Lung (tissue), 11 donors: ENCODE measurements at regions not wholly inside any gene's neighbourhood (a gene's known extent, or its start where the extent isn't known, plus 50 kb on each side); places are given as distances from the start of the nearest gene placed in this dataset.

Experiments
- ATAC-seq: fragments of 200-7000 bp; cut with Tn5 transposase; one replicate; pipeline ENCODE4 v1.9.1; 2020; ENCODE audit warnings: moderate number of reproducible peaks; ENCODE audit not compliant: insufficient read depth, low FRiP score
- DNase-seq, 3 donors: peaks; one replicate each; pipeline ENCODE4 v3.0.0-alpha.2; 2013 to 2017
- H3K27ac ChIP-seq, 2 donors: one replicate each; pipeline ENCODE4 v1.5.1; 2013; ENCODE audit warnings: mild to moderate bottlenecking in 2 of 2, moderate library complexity in 2 of 2, control low read depth in 1 of 2, inconsistent platforms in 1 of 2, low read depth in 1 of 2, low read length in 1 of 2
- H3K27me3 ChIP-seq, 3 donors: one replicate each; pipeline ENCODE4 v1.5.1; 2013; ENCODE audit warnings: low read length in 2 of 3; ENCODE audit not compliant: control insufficient read depth in 3 of 3, insufficient read depth in 3 of 3
- H3K36me3 ChIP-seq, 4 donors: one replicate each; pipeline ENCODE4 v1.5.1; 2013; ENCODE audit warnings: low read length in 4 of 4, mild to moderate bottlenecking in 1 of 4, moderate library complexity in 1 of 4; ENCODE audit not compliant: control insufficient read depth in 4 of 4, insufficient read depth in 4 of 4
- H3K4me1 ChIP-seq, 5 donors: one replicate each; pipeline ENCODE4 v1.5.1; 2013; ENCODE audit warnings: low read length in 5 of 5, mild to moderate bottlenecking in 2 of 5, moderate library complexity in 1 of 5; ENCODE audit not compliant: control insufficient read depth in 5 of 5, insufficient read depth in 5 of 5
- H3K4me3 ChIP-seq: one replicate; pipeline ENCODE4 v1.5.1; 2013; ENCODE audit warnings: mild to moderate bottlenecking, control low read depth, moderate library complexity
- H3K9ac ChIP-seq, 2 donors: one replicate each; pipeline ENCODE4 v1.5.1; 2013; ENCODE audit warnings: low read length in 2 of 2, control low read depth in 1 of 2; ENCODE audit not compliant: insufficient read depth in 1 of 2
- H3K9me3 ChIP-seq, 4 donors: one replicate each; pipeline ENCODE4 v1.5.1; 2013; ENCODE audit warnings: low read length in 3 of 4, mild to moderate bottlenecking in 1 of 4, moderate library complexity in 1 of 4; ENCODE audit not compliant: control insufficient read depth in 4 of 4, insufficient read depth in 3 of 4
- CTCF ChIP-seq: IDR thresholded peaks from 2 replicates; pipeline ENCODE4 v1.5.1; 2012; ENCODE audit warnings: mild to moderate bottlenecking; ENCODE audit errors: control extremely low read depth, extremely low read depth
- WGBS, 2 donors: extraction: QIAGEN DNeasy Blood & Tissue Kit; methylation state at CpG; one replicate each; pipeline ENCODE4 v1.1.7; 2013; 5-methylcytosine and 5-hydroxymethylcytosine counted together
- donor health status: control.
- donor health status: control.
- donor health status: Bipolar disorder and iron deficiency.
- donor health status: healthy.
- donor health status: DM: yes; HTN: yes; CAD: no.

GRCh38 chr5:75002271-75002670 is 50.1 kb downstream of the GCNT4 start:
- H3K4me1 ChIP-seq, result no peaks in the 10 kb centered on the region
- no peak overlapping the region for H3K9ac ChIP-seq
- TF ChIP-seq CTCF, result no peak
- H3K27ac ChIP-seq, result no peak overlapping the region
- no peak for ATAC-seq
- H3K27me3 ChIP-seq, result peaks cover 0 to 2% (median 0%) of the 10 kb centered on the region in 3 donors
- no peaks in the 10 kb centered on the region for H3K9me3 ChIP-seq
- no peak for DNase-seq
- 95 to 98% methylated on average over 4 of the region's 4 CpGs for WGBS, 2 donors
- H3K36me3 ChIP-seq, result no peaks in the 10 kb centered on the region
- no peak overlapping the region for H3K4me3 ChIP-seq

- Histone ChIP-seq H3K27ac (no peak overlapping the region), H3K27me3 (peaks cover 0 to 2% (median 0%) of the 10 kb centered on the region in 3 donors), H3K9ac (no peak overlapping the region), H3K4me1 (no peaks in the 10 kb centered on the region), H3K4me3 (no peak overlapping the region), H3K9me3 (peaks cover 0 to 2% (median 0%) of the 10 kb centered on the region in 4 donors), H3K36me3 (no peaks in the 10 kb centered on the region)
- ATAC-seq, result no peak
- TF ChIP-seq CTCF, result no peak
- 91% methylated on average over 1 of the region's 1 CpG for WGBS, 2 donors
- DNase-seq, result no peak
Observed at GRCh38 chr5:74995926-74996325, 56.4 kb downstream of the GCNT4 start.

- WGBS, 2 donors, result 78 to 80% methylated on average over 2 of the region's 2 CpGs
- no peak for TF ChIP-seq CTCF
- ATAC-seq (no peak), DNase-seq (no peak)
- Histone ChIP-seq H3K36me3 (no peaks in the 10 kb centered on the region), H3K27ac (no peak overlapping the region), H3K9ac (no peak overlapping the region), H3K27me3 (peaks cover 0 to 2% (median 0%) of the 10 kb centered on the region in 3 donors), H3K4me3 (no peak overlapping the region), H3K9me3 (peaks cover 0 to 2% (median 0%) of the 10 kb centered on the region in 4 donors), H3K4me1 (no peaks in the 10 kb centered on the region)
Observed at GRCh38 chr5:74994826-74995225, 57.5 kb downstream of the GCNT4 start.

- no peak for ATAC-seq
- 74 to 85% methylated on average over 4 of the region's 4 CpGs for WGBS, 2 donors
- Histone ChIP-seq H3K4me1 (no peaks in the 10 kb centered on the region), H3K27me3 (peaks cover 0 to 2% (median 0%) of the 10 kb centered on the region in 3 donors), H3K36me3 (no peaks in the 10 kb centered on the region), H3K27ac (no peak overlapping the region), H3K9me3 (peaks cover 0 to 2% (median 1%) of the 10 kb centered on the region in 4 donors), H3K4me3 (no peak overlapping the region), H3K9ac (no peak overlapping the region)
- TF ChIP-seq CTCF, result no peak
- peak in 1 of 3 donors; percentile 10 for DNase-seq
Observed at GRCh38 chr5:74993743-74994142, 58.6 kb downstream of the GCNT4 start.
